Stimulated activated CD4-positive, alpha-beta T cell treated with anti-CD3 and anti-CD28 coated beads, Interleukin-1b, Interleukin-23, amount 100 ng/mL, for 48 hours (primary cell): ENCODE measurements at regions not wholly inside any gene's neighbourhood (a gene's known extent, or its start where the extent isn't known, plus 50 kb on each side); places are given as distances from the start of the nearest gene placed in this dataset.
"Not testable (repeated sequence)": the region's sequence is repeated elsewhere in the genome, so short reads cannot be mapped to it uniquely, and the experiment has no call there.

ENCODE experiments used
- DNase-seq: peaks from one replicate; pipeline ENCODE4 v3.0.0-alpha.2; 2020

DNA sequence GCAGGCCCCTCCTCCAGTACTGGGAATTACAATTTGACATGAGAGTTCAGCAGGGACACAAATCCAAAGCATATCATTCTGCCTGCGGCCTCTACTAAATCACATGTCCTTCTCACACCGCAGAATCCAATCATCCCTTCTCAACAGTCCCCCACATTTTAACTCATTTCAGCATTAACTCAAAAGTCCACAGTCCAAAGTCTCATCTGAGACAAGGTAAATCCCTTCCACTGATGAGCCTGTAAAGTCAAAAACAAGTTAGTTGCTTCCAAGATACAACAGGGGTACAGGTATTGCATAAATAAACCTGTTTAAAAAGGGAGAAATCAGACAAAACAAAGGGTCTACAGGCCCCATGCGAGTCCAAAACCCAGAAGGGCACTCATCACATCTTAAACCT, 64.0 kb downstream of the EBNA1BP2 start:
- DNase-seq, result no peak

DNA sequence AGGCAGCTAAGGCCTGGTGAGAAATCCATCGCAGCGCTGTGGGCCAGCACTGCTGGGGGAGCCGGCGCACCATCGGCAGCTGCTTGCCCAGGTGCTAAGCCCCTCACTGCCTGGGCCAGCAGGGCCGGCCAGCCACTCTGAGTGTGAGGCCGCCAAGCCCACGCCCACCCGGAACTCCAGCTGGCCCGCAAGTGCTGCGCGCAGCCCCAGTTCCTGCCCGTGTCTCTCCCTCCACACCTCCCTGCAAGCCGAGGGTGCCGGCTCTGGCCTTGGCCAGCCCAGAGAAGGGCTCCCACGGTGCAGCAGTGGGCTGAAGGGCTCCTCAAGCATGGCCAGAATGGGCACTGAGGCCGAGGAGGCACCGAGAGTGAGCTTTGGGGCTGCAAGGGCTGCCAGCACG, 64.4 kb downstream of the EBNA1BP2 start:
- DNase-seq, result no peak

- no peak for DNase-seq
Observed at GRCh38 chr1:43104027-43104763, 67.9 kb downstream of the EBNA1BP2 start.

DNA sequence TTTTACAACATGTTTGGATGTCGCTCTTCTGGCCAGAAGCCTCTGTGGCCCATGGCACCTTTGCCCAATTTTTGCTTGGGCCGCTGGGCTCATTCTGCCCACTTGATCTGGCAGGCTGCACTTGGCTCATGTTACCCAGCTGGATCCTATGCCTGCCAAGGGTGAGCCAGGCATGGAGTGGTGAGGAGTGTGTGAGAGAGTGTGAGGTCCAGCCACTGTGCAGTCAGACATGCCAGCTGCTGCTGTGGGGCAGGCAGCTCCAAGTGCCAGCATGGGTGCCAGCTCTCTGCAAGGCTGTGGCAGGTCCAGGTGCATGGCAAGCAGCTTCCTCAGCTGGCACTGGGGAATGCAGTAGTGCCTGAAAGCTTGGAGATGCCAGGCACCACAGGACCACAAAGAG, 71.0 kb downstream of the EBNA1BP2 start:
- no peak for DNase-seq

DNA sequence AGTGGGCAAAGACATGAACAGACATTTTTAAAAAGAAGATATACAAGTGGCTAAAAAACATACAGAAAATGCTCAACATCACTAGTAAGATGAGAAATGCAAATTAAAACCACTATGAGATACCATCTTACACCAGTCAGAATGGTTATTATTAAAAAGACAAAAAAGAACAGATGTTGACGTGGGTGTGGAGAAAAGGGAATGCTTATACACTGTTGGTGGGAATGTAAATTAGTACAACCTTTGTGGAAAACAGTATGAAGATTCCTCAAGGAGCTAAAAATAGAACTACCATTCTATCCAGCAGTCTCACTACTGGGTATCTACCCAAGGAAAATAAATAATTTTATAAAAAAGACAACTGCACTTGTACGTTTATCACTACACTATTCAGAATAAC, 73.9 kb downstream of the EBNA1BP2 start:
- no peak for DNase-seq

DNA sequence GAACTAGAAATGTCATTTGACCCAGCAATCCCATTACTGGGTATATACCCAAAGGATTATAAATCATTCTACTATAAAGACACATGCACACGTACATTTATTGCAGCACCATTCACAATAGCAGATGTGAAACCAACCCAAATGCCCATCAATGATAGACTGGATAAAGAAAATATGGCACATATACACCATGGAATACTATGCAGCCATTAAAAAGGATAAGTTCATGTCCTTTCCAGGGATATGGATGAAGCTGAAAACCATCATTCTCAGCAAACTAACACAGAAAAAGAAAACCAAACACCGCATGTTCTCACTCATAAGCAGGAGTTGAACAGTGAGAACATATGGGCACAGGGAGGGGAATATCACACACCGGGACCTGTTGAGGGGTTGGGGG, 75.6 kb downstream of the EBNA1BP2 start:
- not testable (repeated sequence) for DNase-seq

DNA sequence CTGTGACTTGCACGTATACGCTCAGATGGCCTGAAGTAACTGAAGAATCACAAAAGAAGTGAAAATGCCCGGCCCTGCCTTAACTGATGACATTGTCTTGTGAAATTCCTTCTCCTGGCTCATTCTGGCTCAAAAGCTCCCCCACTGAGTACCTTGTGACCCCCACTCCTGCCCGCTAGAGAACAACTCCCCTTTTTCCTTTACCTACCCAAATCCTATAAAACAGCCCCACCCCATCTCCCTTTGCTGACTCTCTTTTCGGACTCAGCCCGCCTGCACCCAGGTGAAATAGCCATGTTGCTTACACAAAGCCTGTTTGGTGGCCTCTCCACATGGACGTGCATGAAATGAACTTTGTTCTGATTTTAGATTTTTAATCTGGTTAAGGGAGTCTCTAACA, 81.3 kb downstream of the EBNA1BP2 start:
- DNase-seq, result not testable (repeated sequence)

DNA sequence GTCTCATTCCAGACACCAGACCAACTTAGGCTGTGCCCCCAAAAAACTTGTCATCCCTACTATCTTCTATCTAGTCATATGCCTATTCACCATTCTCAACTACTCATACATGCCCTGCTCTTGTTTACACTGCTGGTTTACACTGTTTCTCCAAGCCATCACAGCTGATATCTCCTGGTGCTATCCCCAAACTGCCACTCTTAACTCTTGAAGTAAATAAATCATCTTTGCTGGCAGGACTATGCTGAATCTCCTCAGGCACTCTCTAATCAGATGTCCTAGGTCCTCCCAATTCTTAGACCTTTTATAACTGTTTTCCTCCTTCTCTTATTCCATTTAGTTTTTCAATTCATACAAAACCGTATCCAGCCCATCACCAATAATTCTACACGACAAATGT, 81.9 kb downstream of the EBNA1BP2 start:
- not testable (repeated sequence) for DNase-seq

DNA sequence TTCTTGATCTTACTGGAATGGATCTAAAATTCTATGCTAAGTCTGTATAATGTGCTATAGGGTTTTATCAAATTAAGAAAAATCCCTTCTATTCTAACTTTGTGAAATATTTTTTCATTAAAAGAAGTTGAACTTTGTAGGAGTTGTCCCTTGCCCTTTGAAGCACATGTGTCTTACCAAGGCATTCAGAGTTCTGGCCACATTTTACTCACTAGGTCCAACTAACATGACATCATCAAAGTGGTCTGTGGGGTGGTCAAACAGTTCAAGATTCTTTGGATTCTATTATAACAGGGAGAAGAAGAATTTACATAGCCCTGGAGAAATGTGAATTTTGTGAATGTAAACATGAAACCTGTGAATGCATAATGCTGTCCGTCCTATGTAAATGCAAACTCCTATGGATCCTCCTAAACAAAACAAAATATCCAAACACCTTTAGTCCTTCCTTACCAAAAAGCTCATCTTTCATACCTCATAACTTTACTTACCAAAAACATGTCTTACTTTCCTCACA, 88.7 kb downstream of the EBNA1BP2 start:
- no peak for DNase-seq

DNA sequence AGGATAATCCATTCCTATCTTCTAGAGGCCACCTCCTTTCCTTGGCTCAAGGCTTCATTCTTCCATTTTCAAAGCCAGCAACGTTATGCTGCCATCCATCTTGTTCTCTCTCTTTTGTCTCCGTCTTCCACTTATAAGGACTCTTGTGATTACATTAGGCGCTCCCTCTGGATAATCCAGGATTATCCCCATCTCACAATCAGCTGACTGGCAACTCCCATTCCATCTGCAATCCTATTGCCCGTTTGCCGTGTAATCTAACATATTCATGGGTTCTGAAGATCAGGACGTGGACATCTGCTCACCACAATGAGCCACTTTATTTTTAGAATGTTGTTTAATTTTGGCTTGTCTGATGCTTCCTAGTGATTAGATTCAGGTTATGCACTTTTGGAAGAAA, 89.3 kb downstream of the EBNA1BP2 start:
- DNase-seq, result no peak

- no peak for DNase-seq
Observed at GRCh38 chr1:43077273-43077672, 94.8 kb downstream of the EBNA1BP2 start.

DNA sequence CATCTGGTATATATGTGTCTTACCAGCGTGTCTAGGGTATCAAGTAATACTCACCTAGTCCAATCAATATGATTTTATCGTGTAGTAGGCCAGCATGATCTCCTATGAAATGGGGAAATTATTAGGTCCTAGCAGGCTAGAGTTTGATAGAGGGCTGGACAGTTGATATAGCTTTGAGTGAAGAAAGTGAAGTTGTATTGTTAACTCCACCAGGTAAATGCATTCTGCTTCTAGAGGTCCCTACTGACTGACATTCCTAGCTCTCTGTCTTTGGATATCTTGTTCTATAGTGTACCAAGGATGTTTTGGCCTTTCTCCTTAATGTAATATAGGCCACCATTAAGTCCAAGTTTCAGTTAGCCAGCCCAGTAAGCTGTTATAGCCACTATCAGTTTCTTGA, 97.4 kb downstream of the EBNA1BP2 start:
- no peak for DNase-seq

GRCh38 chr1:43074244-43074643, 97.8 kb downstream of the EBNA1BP2 start:
- DNase-seq, result no peak

- peak; percentile 72 for DNase-seq
Observed at GRCh38 chr1:43073490-43074230, 98.4 kb downstream of the EBNA1BP2 start.

GRCh38 chr1:43072314-43072713, 99.8 kb downstream of the EBNA1BP2 start:
- no peak for DNase-seq

- DNase-seq, result no peak
Observed at GRCh38 chr1:43071241-43071640, 100.8 kb downstream of the EBNA1BP2 start.

GRCh38 chr1:43069461-43070050, 102.5 kb downstream of the EBNA1BP2 start:
- DNase-seq, result no peak

GRCh38 chr1:43068911-43069310, 103.2 kb downstream of the EBNA1BP2 start:
- no peak for DNase-seq

DNA sequence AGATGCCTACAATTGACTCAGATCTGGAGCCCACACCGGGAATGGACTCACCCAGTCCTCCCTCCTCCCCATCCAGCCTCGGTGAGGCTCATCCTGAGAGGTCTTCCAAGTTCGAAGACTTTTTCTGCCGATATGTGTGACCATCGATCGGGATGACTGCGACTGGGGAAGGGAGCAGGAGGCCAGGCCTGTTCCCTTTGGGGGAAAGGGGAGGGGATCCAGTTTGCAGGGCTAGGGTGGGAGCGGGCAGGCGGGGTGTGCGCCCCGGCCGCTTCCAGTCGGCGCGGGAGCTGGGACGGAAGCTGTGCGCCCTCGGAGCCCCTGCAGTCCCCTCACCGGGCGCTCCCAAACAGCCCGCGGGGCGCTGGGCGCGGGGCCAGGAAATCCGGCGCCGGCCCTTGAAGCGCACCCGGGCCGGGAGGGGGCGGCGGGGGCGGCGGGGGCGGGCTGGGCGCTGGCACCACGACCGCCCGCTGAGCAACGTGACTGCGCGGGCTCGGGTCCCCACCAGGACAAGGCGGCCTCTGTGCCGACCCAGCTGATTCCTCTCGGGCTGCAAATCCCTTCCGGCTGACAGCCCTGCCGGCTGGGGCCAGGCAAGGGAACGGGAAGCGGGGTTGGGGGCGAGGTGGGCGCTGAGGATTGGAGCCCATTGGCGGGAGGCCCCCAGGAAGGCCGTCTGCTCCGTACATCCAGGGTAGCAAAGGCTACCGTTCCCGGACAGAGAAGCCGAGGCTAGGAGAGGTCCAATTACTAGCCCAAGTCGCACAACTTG, 103.9 kb downstream of the EBNA1BP2 start:
- DNase-seq, result no peak

GRCh38 chr1:43067233-43067745, 104.8 kb downstream of the EBNA1BP2 start:
- no peak for DNase-seq

- DNase-seq, result no peak
Observed at GRCh38 chr1:43066578-43066977, 105.5 kb downstream of the EBNA1BP2 start.

DNA sequence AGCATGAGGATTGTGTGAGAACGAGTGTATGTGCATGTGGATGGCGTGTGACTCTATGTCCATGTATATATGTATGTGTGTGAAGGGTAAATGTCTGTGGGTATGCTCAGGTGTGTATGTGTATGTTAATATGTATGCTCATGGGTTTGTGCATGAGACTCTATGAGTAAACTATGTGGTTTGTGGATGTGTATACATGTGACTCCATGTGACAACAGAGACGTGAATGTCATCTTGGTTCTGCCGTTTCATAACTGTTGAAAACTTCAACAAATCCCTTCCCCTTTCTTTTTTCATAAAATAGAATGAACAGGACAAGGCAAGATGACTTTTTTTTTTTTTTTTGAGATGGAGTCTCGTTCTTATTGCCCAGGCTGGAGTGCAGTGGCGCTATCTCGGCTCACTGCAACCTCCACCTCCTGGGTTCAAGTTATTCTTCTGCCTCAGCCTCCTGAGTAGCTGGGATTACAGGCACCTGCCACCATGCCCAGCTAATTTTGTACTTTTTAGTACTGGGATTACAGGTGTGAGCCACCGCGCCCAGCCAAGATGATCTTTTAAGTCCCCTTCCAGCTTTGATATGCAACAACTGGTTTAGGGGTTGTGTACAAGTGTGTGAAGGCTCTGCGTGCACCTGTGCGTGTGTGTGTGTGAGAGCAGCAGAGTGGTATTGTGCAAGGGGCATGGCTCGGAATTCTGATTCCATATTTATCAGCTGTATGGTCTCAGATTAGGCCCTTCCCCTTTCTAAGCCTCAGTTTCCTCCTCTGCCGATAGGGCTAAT, 106.3 kb downstream of the EBNA1BP2 start:
- DNase-seq, result no peak
